Esophagus squamous epithelium (tissue), 4 donors: ENCODE measurements at regions not wholly inside any gene's neighbourhood (a gene's known extent, or its start where the extent isn't known, plus 50 kb on each side); places are given as distances from the start of the nearest gene placed in this dataset.

Experiments used
- CTCF ChIP-seq, 6 experiments: fragments of 450-650 bp in 4 of 6; fragments of 200-600 bp in 2 of 6; sonication (generic) in 2 of 6; IDR thresholded peaks; one replicate each; pipeline ENCODE4 v1.5.1; 2016 to 2019; ENCODE audit warnings: antibody characterized with exemption in 6 of 6, mild to moderate bottlenecking in 4 of 6, moderate library complexity in 4 of 6
- POLR2A ChIP-seq, 4 donors: fragments of 450-650 bp; IDR thresholded peaks; one replicate each; pipeline ENCODE4 v1.6.1; 2017; ENCODE audit warnings: antibody characterized with exemption in 4 of 4, mild to moderate bottlenecking in 4 of 4, moderate library complexity in 3 of 4

DNA sequence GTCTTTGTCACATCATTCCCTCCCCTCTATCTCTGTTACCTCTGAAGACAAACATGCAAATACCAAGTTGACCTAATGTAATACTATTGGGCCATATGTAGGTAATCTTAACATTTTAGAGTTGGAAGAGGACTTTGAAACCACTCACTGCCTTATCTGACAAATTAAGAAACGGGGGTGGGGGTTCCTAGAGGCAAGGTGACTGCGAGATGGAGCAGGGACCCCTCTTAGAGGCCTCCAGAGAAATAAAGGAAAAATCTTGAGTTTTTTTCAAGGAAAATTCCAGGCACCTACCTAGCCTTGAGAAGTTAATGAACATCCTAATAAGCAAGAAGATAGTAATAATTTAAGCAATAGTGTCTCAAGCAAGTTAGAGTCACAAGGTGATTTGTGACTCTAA is 270.8 kb downstream of the CD83 start:
- TF ChIP-seq CTCF (IDR thresholded peaks at IDR 0.05) (no peak), POLR2A (IDR thresholded peaks at IDR 0.05) (no peak)
